Testis (tissue), 2 donors: ENCODE measurements at regions not wholly inside any gene's neighbourhood (a gene's known extent, or its start where the extent isn't known, plus 50 kb on each side); places are given as distances from the start of the nearest gene placed in this dataset.

Experiments used
- POLR2A ChIP-seq: fragments of 450-650 bp; IDR thresholded peaks from one replicate; pipeline ENCODE4 v1.6.1; 2017; ENCODE audit warnings: antibody characterized with exemption, mild to moderate bottlenecking, moderate library complexity
- TF ChIP-seq, protein P1 (sequence below), 3 experiments: fragments of 450-650 bp in 2 of 3; fragments of 200-600 bp in 1 of 3; sonication (generic) in 1 of 3; IDR thresholded peaks; one replicate each; pipeline ENCODE4 v1.5.1; 2016 to 2019; ENCODE audit warnings: antibody characterized with exemption in 3 of 3, mild to moderate bottlenecking in 2 of 3, moderate library complexity in 1 of 3

DNA sequence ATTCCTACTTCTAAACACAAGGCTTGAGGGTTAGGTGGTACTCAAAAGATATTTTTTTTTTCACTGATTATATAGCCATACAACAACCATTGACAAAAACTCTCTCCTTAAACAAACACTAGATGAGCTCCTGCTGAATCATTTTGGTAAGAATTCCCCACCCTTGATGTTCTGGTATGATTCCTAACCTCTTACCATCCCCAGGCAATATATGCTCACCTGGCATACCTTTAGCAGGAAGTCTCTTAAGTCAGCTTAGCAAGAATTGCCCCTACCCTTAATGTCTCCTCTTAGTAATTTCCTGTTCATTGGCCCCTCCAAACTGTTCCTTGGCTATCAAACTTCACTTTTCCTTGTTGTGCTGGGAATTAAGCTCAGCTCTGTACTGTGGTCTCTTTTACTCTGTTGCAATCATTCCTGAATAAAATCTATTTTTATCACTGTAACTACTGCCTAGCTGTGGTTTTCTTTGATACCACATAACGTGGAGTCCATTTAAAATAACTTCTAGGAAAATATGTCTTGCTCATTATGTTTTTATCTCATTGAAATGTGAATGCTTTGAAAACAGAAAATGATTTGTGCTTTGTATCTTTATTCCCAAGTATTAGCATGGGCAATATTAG is 712.6 kb downstream of the SLC16A7 start:
- TF ChIP-seq, protein P1, sequence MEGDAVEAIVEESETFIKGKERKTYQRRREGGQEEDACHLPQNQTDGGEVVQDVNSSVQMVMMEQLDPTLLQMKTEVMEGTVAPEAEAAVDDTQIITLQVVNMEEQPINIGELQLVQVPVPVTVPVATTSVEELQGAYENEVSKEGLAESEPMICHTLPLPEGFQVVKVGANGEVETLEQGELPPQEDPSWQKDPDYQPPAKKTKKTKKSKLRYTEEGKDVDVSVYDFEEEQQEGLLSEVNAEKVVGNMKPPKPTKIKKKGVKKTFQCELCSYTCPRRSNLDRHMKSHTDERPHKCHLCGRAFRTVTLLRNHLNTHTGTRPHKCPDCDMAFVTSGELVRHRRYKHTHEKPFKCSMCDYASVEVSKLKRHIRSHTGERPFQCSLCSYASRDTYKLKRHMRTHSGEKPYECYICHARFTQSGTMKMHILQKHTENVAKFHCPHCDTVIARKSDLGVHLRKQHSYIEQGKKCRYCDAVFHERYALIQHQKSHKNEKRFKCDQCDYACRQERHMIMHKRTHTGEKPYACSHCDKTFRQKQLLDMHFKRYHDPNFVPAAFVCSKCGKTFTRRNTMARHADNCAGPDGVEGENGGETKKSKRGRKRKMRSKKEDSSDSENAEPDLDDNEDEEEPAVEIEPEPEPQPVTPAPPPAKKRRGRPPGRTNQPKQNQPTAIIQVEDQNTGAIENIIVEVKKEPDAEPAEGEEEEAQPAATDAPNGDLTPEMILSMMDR (IDR thresholded peaks at IDR 0.05): no peak
- TF ChIP-seq POLR2A: no peak
